ENCODE measurements at regions not wholly inside any gene's neighbourhood (a gene's known extent, or its start where the extent isn't known, plus 50 kb on each side); places are given as distances from the start of the nearest gene placed in this dataset.

DNA sequence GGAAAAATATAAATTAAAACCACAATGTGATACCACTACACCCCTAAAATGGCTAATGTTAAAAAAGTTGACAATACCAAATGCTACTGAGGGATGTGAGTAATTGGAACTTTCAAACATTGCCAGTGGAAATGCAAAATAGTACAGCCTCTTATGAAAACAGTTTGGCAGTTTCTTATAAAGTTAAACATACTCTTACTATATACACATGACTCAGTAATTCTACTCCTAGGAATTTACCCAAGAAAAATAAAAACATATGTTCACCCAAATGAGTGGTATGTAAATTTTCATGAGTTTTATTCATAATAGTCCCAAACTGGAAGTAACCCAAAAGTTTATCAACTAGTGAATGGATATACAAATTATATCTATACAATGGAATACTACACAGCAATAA is 228.0 kb downstream of the CYP26B1 start:
- no peak overlapping the region for H3K27ac ChIP-seq
- DNase-seq = no peak
- H3K9me3 ChIP-seq = no peaks in the 10 kb centered on the region
- no peaks in the 10 kb centered on the region for H3K27me3 ChIP-seq
- H3K4me1 ChIP-seq = peaks cover 0 to 5% (median 0%) of the 10 kb centered on the region in 3 donors
- H3K36me3 ChIP-seq = no peaks in the 10 kb centered on the region
- H3K4me3 ChIP-seq = no peak overlapping the region
- TF ChIP-seq POLR2A (IDR thresholded peaks at IDR 0.05) = no peak
- TF ChIP-seq, protein P1, sequence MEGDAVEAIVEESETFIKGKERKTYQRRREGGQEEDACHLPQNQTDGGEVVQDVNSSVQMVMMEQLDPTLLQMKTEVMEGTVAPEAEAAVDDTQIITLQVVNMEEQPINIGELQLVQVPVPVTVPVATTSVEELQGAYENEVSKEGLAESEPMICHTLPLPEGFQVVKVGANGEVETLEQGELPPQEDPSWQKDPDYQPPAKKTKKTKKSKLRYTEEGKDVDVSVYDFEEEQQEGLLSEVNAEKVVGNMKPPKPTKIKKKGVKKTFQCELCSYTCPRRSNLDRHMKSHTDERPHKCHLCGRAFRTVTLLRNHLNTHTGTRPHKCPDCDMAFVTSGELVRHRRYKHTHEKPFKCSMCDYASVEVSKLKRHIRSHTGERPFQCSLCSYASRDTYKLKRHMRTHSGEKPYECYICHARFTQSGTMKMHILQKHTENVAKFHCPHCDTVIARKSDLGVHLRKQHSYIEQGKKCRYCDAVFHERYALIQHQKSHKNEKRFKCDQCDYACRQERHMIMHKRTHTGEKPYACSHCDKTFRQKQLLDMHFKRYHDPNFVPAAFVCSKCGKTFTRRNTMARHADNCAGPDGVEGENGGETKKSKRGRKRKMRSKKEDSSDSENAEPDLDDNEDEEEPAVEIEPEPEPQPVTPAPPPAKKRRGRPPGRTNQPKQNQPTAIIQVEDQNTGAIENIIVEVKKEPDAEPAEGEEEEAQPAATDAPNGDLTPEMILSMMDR (IDR thresholded peaks at IDR 0.05) = no peak
- intact Hi-C loops (cut with DNase I) = loop anchor here (5.0 kb wide), 1 partner anchor 233 kb away; no protein-coding TSS in a partner anchor

DNA sequence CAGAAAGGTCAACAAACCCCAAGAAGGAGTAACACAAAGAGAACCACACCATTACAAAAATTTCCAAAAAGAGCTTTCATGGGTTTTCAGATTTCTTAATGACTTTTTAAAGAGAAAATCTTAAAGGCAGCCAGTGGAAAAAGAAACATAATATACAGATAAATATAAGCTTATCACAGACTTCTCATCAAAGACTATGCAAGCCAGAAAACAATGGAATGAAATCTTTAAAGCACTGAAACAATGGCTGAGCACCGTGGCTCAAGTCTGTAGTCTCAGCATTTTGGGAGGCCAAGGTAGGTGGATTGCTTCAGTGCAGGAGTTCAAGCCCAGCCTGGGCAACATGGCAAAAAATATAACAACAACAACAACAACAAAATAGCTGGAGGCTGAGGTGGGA is 237.4 kb downstream of the CYP26B1 start:
- WGBS, 2 donors = 47 to 59% methylated on average over 1 of the region's 1 CpG

DNA sequence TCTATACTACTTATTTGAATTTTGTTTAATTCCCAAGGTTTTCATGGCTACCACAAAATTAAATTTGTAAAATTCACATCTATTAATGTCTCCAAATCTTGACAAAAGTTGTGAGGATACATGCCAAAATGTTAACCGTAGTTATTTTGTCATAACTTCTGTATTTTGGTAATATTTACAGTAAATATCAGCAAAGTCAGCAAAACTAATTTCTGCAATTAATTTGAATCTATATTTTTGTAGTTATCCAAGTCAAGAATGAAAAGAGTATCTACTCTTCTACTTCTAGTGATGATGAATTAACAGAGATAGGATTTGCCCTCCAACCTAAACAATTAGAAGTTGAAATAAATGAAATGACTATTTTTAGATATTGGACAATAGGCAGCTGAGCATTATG is 238.9 kb downstream of the CYP26B1 start:
- H3K4me1 ChIP-seq = no peaks in the 10 kb centered on the region
- H3K9me3 ChIP-seq = peaks cover 0 to 10% (median 8%) of the 10 kb centered on the region in 3 donors
- intact Hi-C loops (cut with DNase I) = no loop called here
- 90 to 96% methylated on average over 1 of the region's 1 CpG for WGBS, 2 donors
- no peak for DNase-seq
- H3K4me3 ChIP-seq = no peak overlapping the region
- no peaks in the 10 kb centered on the region for H3K36me3 ChIP-seq
- H3K27me3 ChIP-seq = peaks cover 0 to 18% (median 0%) of the 10 kb centered on the region in 4 donors
- TF ChIP-seq, protein P1 (IDR thresholded peaks at IDR 0.05) = no peak
- no peak for TF ChIP-seq POLR2A (IDR thresholded peaks at IDR 0.05)
- H3K27ac ChIP-seq = no peak overlapping the region

More for the DNA sequence above, 237.4 kb downstream of the CYP26B1 start:
- H3K4me1 ChIP-seq = no peaks in the 10 kb centered on the region
- intact Hi-C loops (cut with DNase I) = no loop called here
- no peak overlapping the region for H3K27ac ChIP-seq
- H3K36me3 ChIP-seq = no peaks in the 10 kb centered on the region
- H3K4me3 ChIP-seq = no peak overlapping the region
- DNase-seq = no peak
- H3K9me3 ChIP-seq = peaks cover 0 to 10% (median 8%) of the 10 kb centered on the region in 3 donors
- no peak for TF ChIP-seq POLR2A (IDR thresholded peaks at IDR 0.05)
- TF ChIP-seq, protein P1 (IDR thresholded peaks at IDR 0.05) = no peak
- H3K27me3 ChIP-seq = peaks cover 0 to 16% (median 0%) of the 10 kb centered on the region in 4 donors

DNA sequence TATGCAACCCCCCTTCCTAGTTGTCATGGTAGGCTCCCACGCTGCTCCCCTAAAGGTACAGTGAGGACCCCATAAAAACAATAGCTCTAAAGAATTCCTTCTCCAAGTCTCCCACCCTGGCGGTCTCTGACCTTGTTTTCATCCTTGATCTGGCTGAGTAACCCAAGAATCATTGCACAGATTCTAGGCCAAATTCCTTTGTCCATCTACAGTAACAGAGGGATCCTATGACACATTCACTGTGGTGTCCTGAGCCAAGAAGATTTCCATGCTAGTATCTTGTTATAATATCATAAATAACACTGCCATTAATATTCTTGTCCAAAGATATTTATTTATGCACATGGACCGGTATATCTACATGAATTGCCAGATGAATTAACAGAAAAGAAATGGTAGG is 240.2 kb downstream of the CYP26B1 start:
- Histone ChIP-seq H3K4me1 (no peaks in the 10 kb centered on the region), H3K9me3 (peaks cover 0 to 10% (median 8%) of the 10 kb centered on the region in 3 donors), H3K27ac (no peak overlapping the region), H3K4me3 (no peak overlapping the region), H3K27me3 (peaks cover 0 to 18% (median 0%) of the 10 kb centered on the region in 4 donors), H3K36me3 (no peaks in the 10 kb centered on the region)
- intact Hi-C loops (cut with DNase I) = no loop called here
- 62 to 71% methylated on average over 3 of the region's 3 CpGs for WGBS, 2 donors
- DNase-seq = no peak
- TF ChIP-seq POLR2A (IDR thresholded peaks at IDR 0.05) = no peak
- TF ChIP-seq, protein P1 (IDR thresholded peaks at IDR 0.05) = no peak

DNA sequence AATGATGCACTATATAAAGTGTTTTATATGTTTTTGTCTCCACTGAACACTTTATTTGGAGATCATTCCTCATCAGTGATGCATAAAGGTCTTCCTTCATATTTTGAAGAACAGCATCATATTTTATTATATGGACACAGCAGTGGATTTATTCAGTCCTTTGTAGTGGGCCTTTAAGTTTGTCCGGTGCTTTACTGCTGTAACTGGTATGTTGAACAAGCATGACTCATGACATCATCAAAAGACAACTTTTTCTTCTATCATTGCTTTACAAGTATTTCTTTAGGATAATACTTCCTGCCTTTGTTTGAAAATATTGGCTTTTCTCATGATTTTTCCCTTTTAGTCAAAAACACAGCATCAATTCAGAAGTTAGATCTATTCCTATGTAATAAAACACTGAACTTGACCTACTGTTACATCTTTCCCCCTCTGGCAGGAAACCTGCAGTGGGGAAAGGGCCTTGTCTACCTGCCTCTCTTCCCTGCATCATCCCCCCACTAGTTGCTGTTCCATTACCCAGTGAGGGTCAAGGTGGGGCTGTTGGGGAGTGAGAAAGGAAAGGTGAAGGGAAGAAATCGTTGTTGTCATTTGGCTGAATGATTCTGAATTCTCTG is 241.2 kb downstream of the CYP26B1 start:
- Histone ChIP-seq H3K4me1 (no peaks in the 10 kb centered on the region), H3K27ac (no peak overlapping the region), H3K36me3 (no peaks in the 10 kb centered on the region), H3K4me3 (no peak overlapping the region), H3K27me3 (peaks cover 0 to 25% (median 0%) of the 10 kb centered on the region in 4 donors), H3K9me3 (peaks cover 0 to 10% (median 8%) of the 10 kb centered on the region in 3 donors)
- no peak for DNase-seq
- 82 to 89% methylated on average over 1 to 2 of the region's 2 CpGs for WGBS, 2 donors
- intact Hi-C loops (cut with DNase I) = no loop called here
- TF ChIP-seq POLR2A (IDR thresholded peaks at IDR 0.05) = no peak
- TF ChIP-seq, protein P1 (IDR thresholded peaks at IDR 0.05) = no peak
